ENCODE measurements at regions not wholly inside any gene's neighbourhood (a gene's known extent, or its start where the extent isn't known, plus 50 kb on each side); places are given as distances from the start of the nearest gene placed in this dataset.

- Histone ChIP-seq H3K36me3 (no peaks in the 10 kb centered on the region), H3K9me3 (no peaks in the 10 kb centered on the region), H3K27me3 (no peaks in the 10 kb centered on the region), H3K27ac (no peak overlapping the region), H3K4me3 (no peak overlapping the region), H3K4me1 (no peaks in the 10 kb centered on the region)
- WGBS (ENCODE audit: insufficient coverage, low coverage, low lambda C conversion rate, missing lambda C conversion rate), result 66% methylated on average over 2 of the region's 2 CpGs
- no peak for ATAC-seq
- intact Hi-C loops (cut with DNase I), result no loop called here
- no peak for DNase-seq
- TF ChIP-seq CTCF (IDR thresholded peaks at IDR 0.05) (no peak), POLR2A (IDR thresholded peaks at IDR 0.05) (no peak)
These were observed 354.5 kb upstream of the ZMIZ1 start for GRCh38 chr10:78714225-78714624.

- TF ChIP-seq POLR2A (IDR thresholded peaks at IDR 0.05) (no peak), CTCF (IDR thresholded peaks at IDR 0.05) (no peak)
- Histone ChIP-seq H3K4me1 (no peaks in the 10 kb centered on the region), H3K9me3 (no peaks in the 10 kb centered on the region), H3K4me3 (no peak overlapping the region), H3K36me3 (no peaks in the 10 kb centered on the region), H3K27me3 (no peaks in the 10 kb centered on the region), H3K27ac (no peak overlapping the region)
- DNase-seq, result no peak
- WGBS (ENCODE audit: insufficient coverage, low coverage, low lambda C conversion rate, missing lambda C conversion rate), result 62% methylated on average over 2 of the region's 2 CpGs
- no peak for ATAC-seq
- intact Hi-C loops (cut with DNase I), result no loop called here
These were observed 353.3 kb upstream of the ZMIZ1 start for GRCh38 chr10:78715435-78715834.

GRCh38 chr10:78716043-78716660 is 352.6 kb upstream of the ZMIZ1 start:
- no peak for ATAC-seq
- WGBS (ENCODE audit: insufficient coverage, low coverage, low lambda C conversion rate, missing lambda C conversion rate), result 84% methylated on average over 6 of the region's 6 CpGs

GRCh38 chr10:78717200-78717599 is 351.6 kb upstream of the ZMIZ1 start:
- intact Hi-C loops (cut with DNase I), result no loop called here
- Histone ChIP-seq H3K9me3 (no peaks in the 10 kb centered on the region), H3K27me3 (no peaks in the 10 kb centered on the region), H3K27ac (no peak overlapping the region), H3K36me3 (no peaks in the 10 kb centered on the region), H3K4me3 (no peak overlapping the region), H3K4me1 (no peaks in the 10 kb centered on the region)
- WGBS (ENCODE audit: insufficient coverage, low coverage, low lambda C conversion rate, missing lambda C conversion rate), result 77% methylated on average over 4 of the region's 5 CpGs
- TF ChIP-seq POLR2A (IDR thresholded peaks at IDR 0.05) (no peak), CTCF (IDR thresholded peaks at IDR 0.05) (no peak)
- ATAC-seq (peak in 1 of 4 donors; percentile 41), DNase-seq (no peak)

More at GRCh38 chr10:78716043-78716660, 352.6 kb upstream of the ZMIZ1 start:
- intact Hi-C loops (cut with DNase I), result no loop called here
- TF ChIP-seq CTCF (IDR thresholded peaks at IDR 0.05) (no peak), POLR2A (IDR thresholded peaks at IDR 0.05) (no peak)
- no peaks in the 10 kb centered on the region for H3K4me1 ChIP-seq
- H3K9me3 ChIP-seq, result no peaks in the 10 kb centered on the region
- H3K36me3 ChIP-seq, result no peaks in the 10 kb centered on the region
- no peak overlapping the region for H3K4me3 ChIP-seq
- no peaks in the 10 kb centered on the region for H3K27me3 ChIP-seq
- no peak for DNase-seq
- no peak overlapping the region for H3K27ac ChIP-seq

Data from right lobe of liver (tissue), 6 donors.